ENCODE measurements at regions not wholly inside any gene's neighbourhood (a gene's known extent, or its start where the extent isn't known, plus 50 kb on each side); places are given as distances from the start of the nearest gene placed in this dataset.

DNA sequence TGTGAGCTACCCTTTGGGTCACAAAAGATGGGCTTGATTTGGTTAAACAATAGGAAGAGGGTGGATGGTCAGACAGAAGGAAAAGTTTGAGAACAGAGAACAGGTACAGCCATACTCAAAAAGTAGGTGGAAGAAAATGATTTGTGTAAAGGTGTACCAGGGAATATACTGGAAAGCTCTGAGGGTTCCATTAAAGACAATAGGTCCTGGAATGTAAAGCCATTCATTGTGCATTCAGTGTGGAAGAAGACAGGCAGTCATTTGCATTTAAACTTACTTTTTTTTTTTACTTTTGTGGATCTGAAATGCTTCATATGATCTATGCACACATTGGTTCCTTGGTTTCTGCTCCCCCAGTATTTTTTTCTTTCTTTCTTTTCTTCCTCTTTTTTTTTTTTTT lies 581.4 kb upstream of the PIK3C3 start:
- TF ChIP-seq POLR2A (IDR thresholded peaks at IDR 0.05): no peak
- TF ChIP-seq, protein P1, sequence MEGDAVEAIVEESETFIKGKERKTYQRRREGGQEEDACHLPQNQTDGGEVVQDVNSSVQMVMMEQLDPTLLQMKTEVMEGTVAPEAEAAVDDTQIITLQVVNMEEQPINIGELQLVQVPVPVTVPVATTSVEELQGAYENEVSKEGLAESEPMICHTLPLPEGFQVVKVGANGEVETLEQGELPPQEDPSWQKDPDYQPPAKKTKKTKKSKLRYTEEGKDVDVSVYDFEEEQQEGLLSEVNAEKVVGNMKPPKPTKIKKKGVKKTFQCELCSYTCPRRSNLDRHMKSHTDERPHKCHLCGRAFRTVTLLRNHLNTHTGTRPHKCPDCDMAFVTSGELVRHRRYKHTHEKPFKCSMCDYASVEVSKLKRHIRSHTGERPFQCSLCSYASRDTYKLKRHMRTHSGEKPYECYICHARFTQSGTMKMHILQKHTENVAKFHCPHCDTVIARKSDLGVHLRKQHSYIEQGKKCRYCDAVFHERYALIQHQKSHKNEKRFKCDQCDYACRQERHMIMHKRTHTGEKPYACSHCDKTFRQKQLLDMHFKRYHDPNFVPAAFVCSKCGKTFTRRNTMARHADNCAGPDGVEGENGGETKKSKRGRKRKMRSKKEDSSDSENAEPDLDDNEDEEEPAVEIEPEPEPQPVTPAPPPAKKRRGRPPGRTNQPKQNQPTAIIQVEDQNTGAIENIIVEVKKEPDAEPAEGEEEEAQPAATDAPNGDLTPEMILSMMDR (IDR thresholded peaks at IDR 0.05): no peak
